Endodermal cell (in vitro differentiated cells): ENCODE measurements at regions not wholly inside any gene's neighbourhood (a gene's known extent, or its start where the extent isn't known, plus 50 kb on each side); places are given as distances from the start of the nearest gene placed in this dataset.

ENCODE experiments used
- DNase-seq: peaks from one replicate; pipeline ENCODE4 v3.0.0-alpha.2; 2017
- H3K27ac ChIP-seq: 2 replicates; pipeline ENCODE4 v1.5.1; 2013; ENCODE audit warnings: mild to moderate bottlenecking, low read depth, low read length, moderate library complexity
- H3K27me3 ChIP-seq: 2 replicates; pipeline ENCODE4 v1.6.1; 2013; ENCODE audit warnings: mild to moderate bottlenecking, low read length, moderate library complexity; ENCODE audit not compliant: insufficient read depth, control insufficient read depth, poor library complexity, severe bottlenecking
- H3K36me3 ChIP-seq: 2 replicates; pipeline ENCODE4 v1.7.0; 2013; ENCODE audit warnings: mild to moderate bottlenecking, low read length, moderate library complexity; ENCODE audit not compliant: control insufficient read depth, insufficient read depth
- H3K4me1 ChIP-seq: one replicate; pipeline ENCODE4 v1.7.0; 2013; ENCODE audit warnings: low read length; ENCODE audit not compliant: control insufficient read depth, insufficient read depth
- H3K4me3 ChIP-seq: 2 replicates; pipeline ENCODE4 v1.5.1; 2013; ENCODE audit warnings: mild to moderate bottlenecking, low read length, moderate library complexity
- H3K9ac ChIP-seq: 2 replicates; pipeline ENCODE4 v1.6.1; 2013; ENCODE audit warnings: mild to moderate bottlenecking, low read length, moderate library complexity; ENCODE audit not compliant: poor library complexity, severe bottlenecking; ENCODE audit errors: extremely low read depth
- H3K9me3 ChIP-seq: 2 replicates; pipeline ENCODE4 v1.6.1; 2013; ENCODE audit warnings: mild to moderate bottlenecking, low read length, moderate library complexity; ENCODE audit not compliant: control insufficient read depth
- H3K27ac Mint-ChIP-seq: 2 replicates; pipeline ENCODE4 v1.8.0; 2020; ENCODE audit warnings: mixed read lengths
- H3K27me3 Mint-ChIP-seq: 2 replicates; pipeline ENCODE4 v1.8.0; 2021; ENCODE audit warnings: mild to moderate bottlenecking, mixed read lengths; ENCODE audit not compliant: insufficient read depth
- H3K36me3 Mint-ChIP-seq: 2 replicates; pipeline ENCODE4 v1.8.0; 2020; ENCODE audit warnings: low read depth, mixed read lengths
- H3K4me1 Mint-ChIP-seq: 2 replicates; pipeline ENCODE4 v1.8.0; 2020; ENCODE audit warnings: mixed read lengths
- H3K4me3 Mint-ChIP-seq: 2 replicates; pipeline ENCODE4 v1.8.0; 2020; ENCODE audit warnings: mild to moderate bottlenecking, moderate library complexity, mixed read lengths
- H3K9me3 Mint-ChIP-seq: 2 replicates; pipeline ENCODE4 v1.8.0; 2020; ENCODE audit warnings: mild to moderate bottlenecking, mixed read lengths
- WGBS, 2 experiments: methylation state at CpG; one replicate each; pipeline versions ENCODE4 v1.1.5 to v1.1.7; 2013; ENCODE audit warnings: missing lambda C conversion rate in 2 of 2, mixed read lengths in 1 of 2; ENCODE audit not compliant: insufficient coverage in 1 of 2, insufficient read length in 1 of 2; 5-methylcytosine and 5-hydroxymethylcytosine counted together
- TF ChIP-seq, protein P1 (sequence below): fragments of 200-600 bp; sonication (generic); conservative IDR thresholded peaks from 2 replicates; pipeline ENCODE4 v1.5.0; 2021; ENCODE audit warnings: antibody characterized with exemption, mild to moderate bottlenecking

GRCh38 chr9:79301551-79302391 lies 270.0 kb upstream of the TLE4 start:
- Histone ChIP-seq H3K27me3 (no peaks in the 10 kb centered on the region), H3K27ac (peak overlapping the region; percentile 36), H3K4me1 (peaks cover 15% of the 10 kb centered on the region), H3K4me3 (no peak overlapping the region), H3K9me3 (no peaks in the 10 kb centered on the region), H3K36me3 (no peaks in the 10 kb centered on the region), H3K9ac (no peak overlapping the region)
- H3K27me3 Mint-ChIP-seq, result no peaks in the 10 kb centered on the region
- H3K9me3 Mint-ChIP-seq, result no peaks in the 10 kb centered on the region
- H3K27ac Mint-ChIP-seq, result no peak overlapping the region
- DNase-seq, result no peak
- WGBS, 2 experiments, result 73 to 75% methylated on average over 4 to 8 of the region's 8 CpGs
- no peak overlapping the region for H3K4me3 Mint-ChIP-seq
- no peaks in the 10 kb centered on the region for H3K36me3 Mint-ChIP-seq
- H3K4me1 Mint-ChIP-seq, result peaks cover 23% of the 10 kb centered on the region
- TF ChIP-seq, protein P1, sequence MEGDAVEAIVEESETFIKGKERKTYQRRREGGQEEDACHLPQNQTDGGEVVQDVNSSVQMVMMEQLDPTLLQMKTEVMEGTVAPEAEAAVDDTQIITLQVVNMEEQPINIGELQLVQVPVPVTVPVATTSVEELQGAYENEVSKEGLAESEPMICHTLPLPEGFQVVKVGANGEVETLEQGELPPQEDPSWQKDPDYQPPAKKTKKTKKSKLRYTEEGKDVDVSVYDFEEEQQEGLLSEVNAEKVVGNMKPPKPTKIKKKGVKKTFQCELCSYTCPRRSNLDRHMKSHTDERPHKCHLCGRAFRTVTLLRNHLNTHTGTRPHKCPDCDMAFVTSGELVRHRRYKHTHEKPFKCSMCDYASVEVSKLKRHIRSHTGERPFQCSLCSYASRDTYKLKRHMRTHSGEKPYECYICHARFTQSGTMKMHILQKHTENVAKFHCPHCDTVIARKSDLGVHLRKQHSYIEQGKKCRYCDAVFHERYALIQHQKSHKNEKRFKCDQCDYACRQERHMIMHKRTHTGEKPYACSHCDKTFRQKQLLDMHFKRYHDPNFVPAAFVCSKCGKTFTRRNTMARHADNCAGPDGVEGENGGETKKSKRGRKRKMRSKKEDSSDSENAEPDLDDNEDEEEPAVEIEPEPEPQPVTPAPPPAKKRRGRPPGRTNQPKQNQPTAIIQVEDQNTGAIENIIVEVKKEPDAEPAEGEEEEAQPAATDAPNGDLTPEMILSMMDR, result no peak

GRCh38 chr9:79302569-79302968 lies 269.2 kb upstream of the TLE4 start:
- no peaks in the 10 kb centered on the region for H3K36me3 Mint-ChIP-seq
- H3K4me3 Mint-ChIP-seq, result no peak overlapping the region
- H3K27me3 Mint-ChIP-seq, result no peaks in the 10 kb centered on the region
- no peaks in the 10 kb centered on the region for H3K9me3 Mint-ChIP-seq
- H3K4me1 Mint-ChIP-seq, result peaks cover 23% of the 10 kb centered on the region
- TF ChIP-seq, protein P1, result no peak
- DNase-seq, result no peak
- Histone ChIP-seq H3K36me3 (no peaks in the 10 kb centered on the region), H3K9me3 (no peaks in the 10 kb centered on the region), H3K4me1 (peaks cover 15% of the 10 kb centered on the region), H3K4me3 (no peak overlapping the region), H3K27ac (no peak overlapping the region), H3K9ac (no peak overlapping the region), H3K27me3 (no peaks in the 10 kb centered on the region)
- WGBS, 2 experiments, result 60 to 93% methylated on average over 2 to 4 of the region's 4 CpGs
- H3K27ac Mint-ChIP-seq, result peak overlapping the region; percentile 14

DNA sequence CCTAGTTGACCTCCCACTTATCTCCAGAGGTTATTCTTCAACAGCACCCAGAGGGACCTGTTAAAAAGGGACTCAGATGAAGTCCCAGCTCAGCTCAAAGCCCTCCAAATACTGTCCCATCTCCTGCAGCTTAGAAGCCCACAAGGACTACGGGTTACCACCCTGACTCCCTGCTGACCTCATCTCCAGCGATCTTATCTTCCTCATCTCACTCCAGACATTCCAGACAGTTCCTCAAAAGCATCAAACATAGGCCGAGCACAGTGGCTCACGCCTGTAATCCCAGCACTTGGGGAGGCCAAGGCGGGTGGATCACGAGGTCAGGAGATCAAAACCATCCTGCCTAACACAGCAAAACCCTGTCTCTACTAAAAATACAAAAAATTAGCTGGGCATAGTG lies 263.8 kb upstream of the TLE4 start:
- H3K36me3 ChIP-seq, result no peaks in the 10 kb centered on the region
- Mint-ChIP-seq H3K27ac (no peak overlapping the region), H3K4me1 (peaks cover 7% of the 10 kb centered on the region), H3K27me3 (no peaks in the 10 kb centered on the region), H3K36me3 (no peaks in the 10 kb centered on the region), H3K9me3 (no peaks in the 10 kb centered on the region), H3K4me3 (no peak overlapping the region)
- 90 to 93% methylated on average over 3 to 6 of the region's 6 CpGs for WGBS, 2 experiments
- no peak overlapping the region for H3K9ac ChIP-seq
- no peak overlapping the region for H3K4me3 ChIP-seq
- no peaks in the 10 kb centered on the region for H3K9me3 ChIP-seq
- H3K27ac ChIP-seq, result no peak overlapping the region
- DNase-seq, result no peak
- H3K27me3 ChIP-seq, result no peaks in the 10 kb centered on the region
- peaks cover under 1% of the 10 kb centered on the region for H3K4me1 ChIP-seq
- TF ChIP-seq, protein P1, result no peak
